Mesodermal cell (in vitro differentiated cells): ENCODE measurements at regions not wholly inside any gene's neighbourhood (a gene's known extent, or its start where the extent isn't known, plus 50 kb on each side); places are given as distances from the start of the nearest gene placed in this dataset.

ENCODE experiments used
- H3K27ac ChIP-seq: 2 replicates; pipeline ENCODE4 v1.7.0; 2013; ENCODE audit warnings: mild to moderate bottlenecking, low read depth, low read length, moderate library complexity; ENCODE audit not compliant: severe bottlenecking
- H3K36me3 ChIP-seq: 2 replicates; pipeline ENCODE4 v1.7.1; 2013; ENCODE audit warnings: mild to moderate bottlenecking, low read length, moderate library complexity; ENCODE audit not compliant: control insufficient read depth, insufficient read depth
- H3K4me1 ChIP-seq: one replicate; pipeline ENCODE4 v1.7.1; 2013; ENCODE audit warnings: mild to moderate bottlenecking, low read length; ENCODE audit not compliant: insufficient read depth, control insufficient read depth, poor library complexity, severe bottlenecking
- H3K4me3 ChIP-seq: 2 replicates; pipeline ENCODE4 v1.7.0; 2013; ENCODE audit warnings: low read length, control low read depth, mild to moderate bottlenecking; ENCODE audit not compliant: insufficient read depth, poor library complexity, severe bottlenecking; ENCODE audit errors: extremely low read depth
- H3K9me3 ChIP-seq: 2 replicates; pipeline ENCODE4 v1.7.1; 2013; ENCODE audit warnings: mild to moderate bottlenecking, low read length, moderate library complexity; ENCODE audit not compliant: control insufficient read depth
- WGBS, 2 experiments: methylation state at CpG; one replicate each; pipeline ENCODE4 v1.1.5; 2013; ENCODE audit warnings: missing lambda C conversion rate in 2 of 2; ENCODE audit not compliant: insufficient coverage in 2 of 2; 5-methylcytosine and 5-hydroxymethylcytosine counted together

GRCh38 chr3:13245615-13245978, 172.4 kb upstream of the IQSEC1 start:
- no peaks in the 10 kb centered on the region for H3K4me1 ChIP-seq
- H3K36me3 ChIP-seq, result no peaks in the 10 kb centered on the region
- H3K4me3 ChIP-seq, result no peak overlapping the region
- no peak overlapping the region for H3K27ac ChIP-seq
- no peaks in the 10 kb centered on the region for H3K9me3 ChIP-seq
- 92 to 100% methylated on average over 2 to 3 of the region's 8 CpGs for WGBS, 2 experiments

- H3K4me3 ChIP-seq, result no peak overlapping the region
- no peaks in the 10 kb centered on the region for H3K4me1 ChIP-seq
- no peaks in the 10 kb centered on the region for H3K9me3 ChIP-seq
- WGBS, 2 experiments, result 79 to 81% methylated on average over 8 to 9 of the region's 9 CpGs
- no peaks in the 10 kb centered on the region for H3K36me3 ChIP-seq
- no peak overlapping the region for H3K27ac ChIP-seq
Measured at GRCh38 chr3:13243586-13243985, 170.4 kb upstream of the IQSEC1 start.

DNA sequence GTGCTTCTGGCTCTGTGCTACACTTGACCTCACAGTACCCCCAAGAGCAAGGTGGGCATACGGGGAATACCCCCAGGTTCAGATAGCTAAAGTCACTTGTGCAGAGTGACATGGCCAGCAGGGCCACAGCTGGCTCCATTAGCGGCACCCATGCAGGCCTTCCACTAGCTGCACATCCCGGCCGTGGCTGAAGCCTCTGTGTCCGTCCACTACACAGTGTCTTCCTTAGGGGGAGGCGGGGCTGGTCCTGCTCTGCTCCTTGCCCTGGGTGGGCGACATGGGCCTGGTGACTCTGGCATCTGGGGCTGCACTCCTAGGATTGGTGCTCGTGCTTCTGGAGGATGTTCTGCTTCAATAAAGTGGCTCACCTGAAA, 169.1 kb upstream of the IQSEC1 start:
- 94 to 97% methylated on average over 8 of the region's 8 CpGs for WGBS, 2 experiments
- H3K27ac ChIP-seq, result no peak overlapping the region

DNA sequence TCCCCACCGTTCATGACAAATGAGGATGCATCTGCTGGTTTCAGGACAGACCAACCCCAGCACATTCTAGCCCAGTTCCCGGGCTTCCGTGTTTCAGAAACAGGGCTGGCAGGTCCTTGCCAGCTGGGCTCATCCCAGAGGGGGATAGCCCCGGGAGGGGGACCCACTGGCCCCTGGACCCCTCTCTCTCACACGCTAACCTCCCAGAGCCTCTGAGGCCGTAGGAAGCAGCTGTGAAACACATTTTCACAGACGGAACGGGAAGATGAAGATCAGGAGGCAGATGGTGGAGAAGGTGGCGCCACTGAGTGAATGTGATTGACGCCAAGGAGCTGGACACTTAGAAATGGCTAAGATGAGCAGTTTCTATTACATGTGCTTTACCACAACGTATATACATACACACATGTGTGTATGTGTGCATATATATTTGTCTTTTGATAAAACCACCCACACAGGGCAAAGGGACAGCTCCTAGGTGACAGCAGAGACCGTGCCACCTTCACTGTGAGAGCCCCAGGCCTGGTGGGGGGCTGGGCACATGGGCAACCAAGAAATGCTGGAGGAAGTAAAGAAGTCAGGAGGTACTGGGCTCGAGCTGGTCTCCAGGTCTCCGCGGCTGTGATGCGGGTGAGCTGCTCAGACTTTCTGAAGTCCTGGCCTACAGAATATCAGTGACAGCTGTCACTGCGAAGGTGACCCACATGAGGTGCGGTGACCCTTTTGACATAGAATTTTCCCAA, 168.6 kb upstream of the IQSEC1 start:
- no peak overlapping the region for H3K27ac ChIP-seq
- 87 to 92% methylated on average over 15 to 16 of the region's 18 CpGs for WGBS, 2 experiments
- no peaks in the 10 kb centered on the region for H3K4me1 ChIP-seq
- H3K36me3 ChIP-seq, result no peaks in the 10 kb centered on the region
- no peaks in the 10 kb centered on the region for H3K9me3 ChIP-seq
- H3K4me3 ChIP-seq, result no peak overlapping the region

More for the DNA sequence above, 169.1 kb upstream of the IQSEC1 start:
- Histone ChIP-seq H3K4me3 (no peak overlapping the region), H3K9me3 (no peaks in the 10 kb centered on the region), H3K36me3 (no peaks in the 10 kb centered on the region), H3K4me1 (no peaks in the 10 kb centered on the region)

- Histone ChIP-seq H3K27ac (no peak overlapping the region), H3K36me3 (no peaks in the 10 kb centered on the region)
- 86 to 97% methylated on average over 15 of the region's 17 CpGs for WGBS, 2 experiments
Measured at GRCh38 chr3:13240928-13241618, 167.8 kb upstream of the IQSEC1 start.

DNA sequence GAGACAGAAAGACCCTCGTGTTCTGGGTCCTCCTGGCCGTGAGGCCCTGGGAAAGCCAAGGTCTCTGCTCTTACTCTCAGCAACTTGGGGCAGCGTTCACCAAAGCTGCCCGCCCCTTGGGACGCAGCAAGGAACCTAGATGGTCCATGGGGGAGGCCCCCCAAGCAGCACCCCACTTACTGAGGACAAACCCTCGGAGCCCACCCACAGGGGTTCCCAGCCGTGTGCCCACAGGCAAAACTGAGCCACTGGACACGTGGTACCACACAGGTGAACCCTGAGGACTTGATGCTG, 166.2 kb upstream of the IQSEC1 start:
- Histone ChIP-seq H3K27ac (no peak overlapping the region), H3K9me3 (no peaks in the 10 kb centered on the region), H3K4me3 (no peak overlapping the region), H3K36me3 (no peaks in the 10 kb centered on the region), H3K4me1 (no peaks in the 10 kb centered on the region)
- 96% methylated on average over 4 to 8 of the region's 8 CpGs for WGBS, 2 experiments

More at GRCh38 chr3:13240928-13241618, 167.8 kb upstream of the IQSEC1 start:
- H3K9me3 ChIP-seq, result no peaks in the 10 kb centered on the region
- H3K4me3 ChIP-seq, result no peak overlapping the region
- H3K4me1 ChIP-seq, result no peaks in the 10 kb centered on the region

GRCh38 chr3:13238687-13239466, 165.6 kb upstream of the IQSEC1 start:
- Histone ChIP-seq H3K27ac (no peak overlapping the region), H3K4me3 (no peak overlapping the region), H3K36me3 (no peaks in the 10 kb centered on the region), H3K4me1 (no peaks in the 10 kb centered on the region), H3K9me3 (no peaks in the 10 kb centered on the region)
- WGBS, 2 experiments, result 94 to 95% methylated on average over 14 to 16 of the region's 18 CpGs

GRCh38 chr3:13237776-13238490, 164.7 kb upstream of the IQSEC1 start:
- WGBS, 2 experiments, result 92 to 98% methylated on average over 14 to 18 of the region's 18 CpGs

GRCh38 chr3:13236557-13237173, 163.4 kb upstream of the IQSEC1 start:
- no peak overlapping the region for H3K4me3 ChIP-seq
- no peaks in the 10 kb centered on the region for H3K4me1 ChIP-seq
- 67 to 86% methylated on average over 2 to 7 of the region's 14 CpGs for WGBS, 2 experiments
- no peaks in the 10 kb centered on the region for H3K36me3 ChIP-seq
- no peaks in the 10 kb centered on the region for H3K9me3 ChIP-seq
- no peak overlapping the region for H3K27ac ChIP-seq

More at GRCh38 chr3:13237776-13238490, 164.7 kb upstream of the IQSEC1 start:
- Histone ChIP-seq H3K27ac (no peak overlapping the region), H3K4me1 (no peaks in the 10 kb centered on the region), H3K4me3 (no peak overlapping the region), H3K36me3 (no peaks in the 10 kb centered on the region), H3K9me3 (no peaks in the 10 kb centered on the region)

DNA sequence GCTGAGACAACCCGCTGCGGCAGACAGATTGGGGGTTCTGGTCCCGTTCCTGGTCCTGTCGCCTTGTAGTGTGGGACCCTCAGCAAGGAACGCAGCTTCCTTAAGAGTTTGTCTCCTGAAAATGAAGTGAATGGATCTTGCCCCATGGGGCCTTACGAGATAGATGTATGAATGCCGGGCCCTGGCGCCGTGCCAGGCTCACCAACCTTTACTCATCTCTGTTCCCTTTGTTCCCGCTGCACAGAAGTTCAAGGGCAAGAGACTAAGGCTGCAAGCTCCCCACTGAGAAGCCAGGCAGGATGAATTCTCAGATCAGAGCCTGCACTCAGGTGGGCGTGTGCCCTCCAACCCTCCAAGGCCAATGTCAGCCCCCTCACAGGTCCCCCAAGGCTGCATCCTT, 162.7 kb upstream of the IQSEC1 start:
- H3K27ac ChIP-seq, result no peak overlapping the region
- H3K9me3 ChIP-seq, result no peaks in the 10 kb centered on the region
- H3K4me3 ChIP-seq, result no peak overlapping the region
- no peaks in the 10 kb centered on the region for H3K36me3 ChIP-seq
- WGBS, 2 experiments, result 90 to 93% methylated on average over 10 to 11 of the region's 11 CpGs
- no peaks in the 10 kb centered on the region for H3K4me1 ChIP-seq
